ENCODE measurements at regions not wholly inside any gene's neighbourhood (a gene's known extent, or its start where the extent isn't known, plus 50 kb on each side); places are given as distances from the start of the nearest gene placed in this dataset.

GRCh38 chr1:25117233-25117823, 115.0 kb downstream of the SYF2 start (continued):
- no peak for TF ChIP-seq CREB1 (IDR thresholded peaks at IDR 0.05)
- TF ChIP-seq CREB1 (CRISPR knock-in tag; IDR thresholded peaks at IDR 0.05), result peak; percentile 38; the same call in 1 of the 2 replicates
- no peak for TF ChIP-seq BCLAF1 (IDR thresholded peaks at IDR 0.05)
- no peak for TF ChIP-seq E2F1 (CRISPR knock-in tag; IDR thresholded peaks at IDR 0.05)
- no peak for TF ChIP-seq ZFP36 (IDR thresholded peaks at IDR 0.05; ENCODE audit: borderline replicate concordance, low read depth, low read length, partially characterized antibody)
- no peak for TF ChIP-seq MEF2D (CRISPR knock-in tag; IDR thresholded peaks at IDR 0.05)
- 0 out of 2 replicates have a peak, but pooled peaks have one; percentile 19 for TF ChIP-seq BCL6 (CRISPR knock-in tag; IDR thresholded peaks at IDR 0.05)
- TF ChIP-seq BHLHE40 (IDR thresholded peaks at IDR 0.05; ENCODE audit: low read length), result no peak
- TF ChIP-seq ZNF780A (CRISPR knock-in tag; IDR thresholded peaks at IDR 0.05), result no peak
- no peak for TF ChIP-seq ATM (IDR thresholded peaks at IDR 0.05; ENCODE audit: borderline replicate concordance)
- TF ChIP-seq ZMYM4 (CRISPR knock-in tag; IDR thresholded peaks at IDR 0.05), result 0 out of 2 replicates have a peak, but pooled peaks have one; percentile 24
- TF ChIP-seq SUZ12 (IDR thresholded peaks at IDR 0.05; ENCODE audit: low read depth, low read length), result no peak
- TF ChIP-seq ZFAT (CRISPR knock-in tag; conservative IDR thresholded peaks at IDR 0.05), result no peak
- no peak for TF ChIP-seq ZNF704 (CRISPR knock-in tag; IDR thresholded peaks at IDR 0.05; ENCODE audit: borderline replicate concordance)
- TF ChIP-seq POLR2A (IDR thresholded peaks at IDR 0.05; ENCODE audit: insufficient read depth in 1 of 2, low read depth in 2 of 2, low read length in 2 of 2), result no peak
- no peak for TF ChIP-seq SP140L (CRISPR knock-in tag; IDR thresholded peaks at IDR 0.05; ENCODE audit: borderline replicate concordance)
- TF ChIP-seq ZKSCAN1 (IDR thresholded peaks at IDR 0.05; ENCODE audit: low read length), result no peak
- TF ChIP-seq RAD21 (CRISPR knock-in tag; IDR thresholded peaks at IDR 0.05), result peak; percentile 84
- no peak for TF ChIP-seq BCL3 (CRISPR knock-in tag; IDR thresholded peaks at IDR 0.05)
- no peak for TF ChIP-seq TEAD3 (CRISPR knock-in tag; optimal IDR thresholded peaks at IDR 0.05; ENCODE audit: borderline replicate concordance)
- TF ChIP-seq TBL1XR1 (IDR thresholded peaks at IDR 0.05; ENCODE audit: borderline replicate concordance, low read length, partially characterized antibody), result no peak
- TF ChIP-seq FOXA3 (CRISPR knock-in tag; IDR thresholded peaks at IDR 0.05), result 0 out of 2 replicates have a peak, but pooled peaks have one; percentile 19
- no peak for TF ChIP-seq ZNF276 (CRISPR knock-in tag; IDR thresholded peaks at IDR 0.05; ENCODE audit: low read depth)

Measured in HepG2 (cell line).